Ishikawa (cell line): ENCODE measurements at regions not wholly inside any gene's neighbourhood (a gene's known extent, or its start where the extent isn't known, plus 50 kb on each side); places are given as distances from the start of the nearest gene placed in this dataset.

ENCODE experiments used
- CEBPB ChIP-seq: IDR thresholded peaks from 2 replicates; pipeline ENCODE4 v1.6.1; 2012
- CREB1 ChIP-seq: IDR thresholded peaks from 2 replicates; pipeline ENCODE4 v1.6.1; 2012; ENCODE audit warnings: low read depth
- EGR1 ChIP-seq: IDR thresholded peaks from 2 replicates; pipeline ENCODE4 v1.6.1; 2012
- EP300 ChIP-seq: IDR thresholded peaks from 2 replicates; pipeline ENCODE4 v1.6.1; 2012; ENCODE audit warnings: borderline replicate concordance
- FOXM1 ChIP-seq: IDR thresholded peaks from 2 replicates; pipeline ENCODE4 v1.6.1; 2012; ENCODE audit warnings: low read depth, borderline replicate concordance
- MAX ChIP-seq: IDR thresholded peaks from 2 replicates; pipeline ENCODE4 v1.6.1; 2012
- NFIC ChIP-seq: IDR thresholded peaks from 2 replicates; pipeline ENCODE4 v1.6.1; 2012
- RAD21 ChIP-seq: IDR thresholded peaks from 2 replicates; pipeline ENCODE4 v1.6.1; 2012; ENCODE audit warnings: low read depth
- REST ChIP-seq: IDR thresholded peaks from 2 replicates; pipeline ENCODE4 v1.6.1; 2012; ENCODE audit warnings: low read depth, mild to moderate bottlenecking
- TAF1 ChIP-seq: IDR thresholded peaks from 2 replicates; pipeline ENCODE4 v1.6.1; 2012; ENCODE audit warnings: low read depth, mild to moderate bottlenecking
- TCF12 ChIP-seq: IDR thresholded peaks from 2 replicates; pipeline ENCODE4 v1.6.1; 2012; ENCODE audit warnings: low read depth
- TEAD4 ChIP-seq: IDR thresholded peaks from 2 replicates; pipeline ENCODE4 v1.6.1; 2012
- USF1 ChIP-seq: IDR thresholded peaks from 2 replicates; pipeline ENCODE4 v1.6.1; 2012
- YY1 ChIP-seq: IDR thresholded peaks from 2 replicates; pipeline ENCODE4 v1.6.1; 2012; ENCODE audit warnings: low read depth
- ZBTB7A ChIP-seq: IDR thresholded peaks from 2 replicates; pipeline ENCODE4 v1.6.1; 2012; ENCODE audit warnings: low read depth

GRCh38 chr12:114481200-114481535 is 75.2 kb upstream of the TBX5 start:
- TF ChIP-seq CEBPB = no peak

- TF ChIP-seq TEAD4 (no peak), CEBPB (no peak), EP300 (no peak), FOXM1 (no peak), REST (no peak), TAF1 (no peak), ZBTB7A (no peak), RAD21 (no peak), MAX (no peak), YY1 (no peak), NFIC (no peak), CREB1 (no peak), USF1 (no peak), EGR1 (no peak), TCF12 (no peak)
These were observed 74.6 kb upstream of the TBX5 start for GRCh38 chr12:114480337-114481199.

GRCh38 chr12:114479831-114480230 is 73.9 kb upstream of the TBX5 start:
- TF ChIP-seq REST (no peak), CREB1 (no peak), CEBPB (no peak)

- TF ChIP-seq RAD21 (no peak), EGR1 (no peak), REST (no peak), YY1 (no peak)
These were observed 72.9 kb upstream of the TBX5 start for GRCh38 chr12:114478865-114479264.

GRCh38 chr12:114477989-114478395 is 72.0 kb upstream of the TBX5 start:
- TF ChIP-seq RAD21 (no peak), CEBPB (no peak), EGR1 (no peak), YY1 (no peak), FOXM1 (no peak), TEAD4 (no peak), EP300 (no peak), USF1 (no peak), MAX (no peak), CREB1 (no peak), TCF12 (no peak), NFIC (no peak), REST (no peak), TAF1 (no peak), ZBTB7A (no peak)
